Vagina (tissue), 2 donors: ENCODE measurements at regions not wholly inside any gene's neighbourhood (a gene's known extent, or its start where the extent isn't known, plus 50 kb on each side); places are given as distances from the start of the nearest gene placed in this dataset.

Experiments used
- DNase-seq, 2 donors: peaks; one replicate each; pipeline ENCODE4 v3.0.0-alpha.2; 2017; ENCODE audit errors: extremely low spot score in 2 of 2
- H3K27ac ChIP-seq: fragments of 200-600 bp; sonication (generic); one replicate; pipeline ENCODE4 v1.5.1; 2019
- H3K27me3 ChIP-seq: fragments of 200-600 bp; sonication (generic); one replicate; pipeline ENCODE4 v1.5.1; 2019
- H3K36me3 ChIP-seq, 2 donors: fragments of 200-600 bp; sonication (generic); one replicate each; pipeline ENCODE4 v1.5.1; 2017 to 2019
- H3K4me1 ChIP-seq: fragments of 200-600 bp; sonication (generic); one replicate; pipeline ENCODE4 v1.5.1; 2019
- H3K4me3 ChIP-seq, 2 donors: fragments of 200-600 bp; sonication (generic); 1 replicate in 1 of 2; 2 replicates in 1 of 2; pipeline ENCODE4 v1.5.1; 2016 to 2019
- H3K9me3 ChIP-seq: fragments of 200-600 bp; sonication (generic); one replicate; pipeline ENCODE4 v1.5.1; 2019
- POLR2A ChIP-seq, 2 donors: fragments of 450-650 bp; IDR thresholded peaks; one replicate each; pipeline ENCODE4 v1.6.1; 2017; ENCODE audit warnings: antibody characterized with exemption in 2 of 2, mild to moderate bottlenecking in 2 of 2, moderate library complexity in 2 of 2
- POLR2AphosphoS5 ChIP-seq, 2 donors: sonication (generic); formaldehyde crosslinking; IDR thresholded peaks; one replicate each; pipeline ENCODE4 v1.9.0; 2017; ENCODE audit warnings: antibody characterized with exemption in 2 of 2, mild to moderate bottlenecking in 2 of 2, low read depth in 1 of 2; ENCODE audit not compliant: insufficient read depth in 1 of 2
- intact Hi-C: fragments of 100-400 bp; cut with DNase I; formaldehyde crosslinking; loops from one replicate; pipeline ENCODE4 v1.15.1; 2023
- TF ChIP-seq, protein P1 (sequence below), 3 experiments: fragments of 450-650 bp in 2 of 3; fragments of 200-600 bp in 1 of 3; sonication (generic) in 1 of 3; IDR thresholded peaks; one replicate each; pipeline ENCODE4 v1.5.1; 2017 to 2019; ENCODE audit warnings: antibody characterized with exemption in 3 of 3, mild to moderate bottlenecking in 2 of 3, moderate library complexity in 2 of 3

DNA sequence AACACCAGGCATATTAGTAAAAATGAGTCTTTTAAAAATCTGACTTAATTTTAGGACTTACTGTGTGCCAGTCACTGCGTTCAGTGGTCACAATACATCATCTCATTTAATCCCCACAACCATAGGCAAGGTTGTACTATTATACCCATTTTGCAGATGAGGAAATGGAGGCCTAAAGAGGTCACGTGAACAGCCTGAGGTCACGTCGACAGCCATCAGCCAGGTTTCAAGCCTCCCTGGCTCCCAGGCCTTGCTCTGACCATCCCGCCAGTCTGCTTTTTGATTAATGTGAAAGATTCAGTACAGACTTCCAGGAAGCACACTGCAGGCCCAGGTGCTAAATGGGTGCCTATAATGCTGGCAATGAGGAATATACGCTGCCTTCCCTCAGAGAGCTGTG lies 86.3 kb upstream of the TOX3 start:
- Histone ChIP-seq H3K4me3 (no peak overlapping the region), H3K27ac (no peak overlapping the region), H3K4me1 (no peaks in the 10 kb centered on the region), H3K27me3 (no peaks in the 10 kb centered on the region), H3K36me3 (no peaks in the 10 kb centered on the region), H3K9me3 (no peaks in the 10 kb centered on the region)
- no peak for DNase-seq
- intact Hi-C loops = no loop called here
- TF ChIP-seq, protein P1, sequence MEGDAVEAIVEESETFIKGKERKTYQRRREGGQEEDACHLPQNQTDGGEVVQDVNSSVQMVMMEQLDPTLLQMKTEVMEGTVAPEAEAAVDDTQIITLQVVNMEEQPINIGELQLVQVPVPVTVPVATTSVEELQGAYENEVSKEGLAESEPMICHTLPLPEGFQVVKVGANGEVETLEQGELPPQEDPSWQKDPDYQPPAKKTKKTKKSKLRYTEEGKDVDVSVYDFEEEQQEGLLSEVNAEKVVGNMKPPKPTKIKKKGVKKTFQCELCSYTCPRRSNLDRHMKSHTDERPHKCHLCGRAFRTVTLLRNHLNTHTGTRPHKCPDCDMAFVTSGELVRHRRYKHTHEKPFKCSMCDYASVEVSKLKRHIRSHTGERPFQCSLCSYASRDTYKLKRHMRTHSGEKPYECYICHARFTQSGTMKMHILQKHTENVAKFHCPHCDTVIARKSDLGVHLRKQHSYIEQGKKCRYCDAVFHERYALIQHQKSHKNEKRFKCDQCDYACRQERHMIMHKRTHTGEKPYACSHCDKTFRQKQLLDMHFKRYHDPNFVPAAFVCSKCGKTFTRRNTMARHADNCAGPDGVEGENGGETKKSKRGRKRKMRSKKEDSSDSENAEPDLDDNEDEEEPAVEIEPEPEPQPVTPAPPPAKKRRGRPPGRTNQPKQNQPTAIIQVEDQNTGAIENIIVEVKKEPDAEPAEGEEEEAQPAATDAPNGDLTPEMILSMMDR (IDR thresholded peaks at IDR 0.05) = no peak
- no peak for TF ChIP-seq POLR2A (IDR thresholded peaks at IDR 0.05)
- no peak for TF ChIP-seq POLR2AphosphoS5 (IDR thresholded peaks at IDR 0.05; ENCODE audit: insufficient read depth in 1 of 2, low read depth in 1 of 2)

DNA sequence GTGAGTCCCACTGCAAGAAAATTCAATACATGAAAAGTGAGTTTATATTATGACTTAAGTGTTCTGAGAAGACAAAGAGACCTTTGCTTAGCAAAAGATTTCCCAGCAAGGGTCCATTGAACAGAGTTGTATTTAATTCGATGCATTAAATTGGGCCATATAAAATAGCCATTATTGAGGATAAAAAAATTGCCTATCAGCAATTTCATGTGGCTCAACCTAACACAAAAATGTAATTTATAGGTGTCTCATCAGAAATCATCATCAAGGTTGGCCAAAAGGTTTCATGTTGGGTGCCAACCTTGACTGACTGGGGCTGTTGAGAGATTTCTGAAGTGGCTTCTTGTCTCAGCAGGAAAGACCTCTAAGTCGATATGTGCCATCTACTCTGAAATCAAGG lies 84.8 kb upstream of the TOX3 start:
- no peak for DNase-seq
- intact Hi-C loops = no loop called here
- H3K27me3 ChIP-seq = no peaks in the 10 kb centered on the region
- no peak overlapping the region for H3K4me3 ChIP-seq
- no peak for TF ChIP-seq POLR2A (IDR thresholded peaks at IDR 0.05)
- no peaks in the 10 kb centered on the region for H3K9me3 ChIP-seq
- H3K36me3 ChIP-seq = no peaks in the 10 kb centered on the region
- no peak overlapping the region for H3K27ac ChIP-seq
- no peaks in the 10 kb centered on the region for H3K4me1 ChIP-seq

DNA sequence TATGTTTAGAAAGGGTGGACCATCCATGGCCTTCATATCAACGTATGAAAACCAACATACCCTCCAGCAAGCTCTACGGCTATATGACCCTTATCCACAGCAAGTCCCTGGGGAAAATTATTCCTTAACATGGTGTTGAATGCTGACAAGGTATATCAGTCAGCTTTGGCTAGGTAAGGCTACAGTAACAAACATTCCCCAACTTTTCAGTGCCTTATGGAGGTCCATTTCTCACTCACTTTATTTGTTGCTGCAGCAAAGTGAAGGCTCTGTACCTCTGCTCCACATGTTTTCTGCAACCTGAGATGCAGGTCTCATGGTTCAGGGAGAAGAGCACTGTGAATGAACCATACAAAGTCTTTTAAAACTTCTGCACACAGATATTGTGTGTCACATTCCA lies 83.8 kb upstream of the TOX3 start:
- TF ChIP-seq, protein P1 (IDR thresholded peaks at IDR 0.05) = no peak
- no peaks in the 10 kb centered on the region for H3K9me3 ChIP-seq
- DNase-seq = no peak

DNA sequence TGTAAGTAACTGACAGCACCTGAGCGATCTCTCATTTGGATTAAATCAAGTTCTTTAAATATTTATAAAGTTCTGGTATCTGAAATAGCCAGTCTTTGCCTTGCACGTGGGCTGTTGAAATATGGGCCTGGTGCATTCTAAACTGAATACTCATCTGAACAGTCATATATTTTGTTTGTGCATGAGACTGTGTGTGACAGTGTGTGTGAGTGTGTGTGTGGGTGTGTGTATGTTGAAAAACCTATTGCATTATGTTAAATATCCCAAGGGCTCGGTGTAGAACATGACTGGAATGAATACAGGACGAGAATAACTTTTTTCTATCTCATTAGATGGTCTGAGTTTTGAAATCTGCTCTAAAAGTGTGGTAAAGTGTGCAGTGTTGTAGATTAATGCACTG lies 82.4 kb upstream of the TOX3 start:
- Histone ChIP-seq H3K9me3 (no peaks in the 10 kb centered on the region), H3K4me1 (no peaks in the 10 kb centered on the region), H3K36me3 (no peaks in the 10 kb centered on the region), H3K27ac (no peak overlapping the region), H3K4me3 (no peak overlapping the region), H3K27me3 (no peaks in the 10 kb centered on the region)
- DNase-seq = no peak
- intact Hi-C loops = no loop called here
- TF ChIP-seq POLR2AphosphoS5 (IDR thresholded peaks at IDR 0.05; ENCODE audit: insufficient read depth in 1 of 2, low read depth in 1 of 2) (no peak), POLR2A (IDR thresholded peaks at IDR 0.05) (no peak)
- TF ChIP-seq, protein P1 (IDR thresholded peaks at IDR 0.05) = no peak

More for the DNA sequence above, 83.8 kb upstream of the TOX3 start:
- Histone ChIP-seq H3K27ac (no peak overlapping the region), H3K27me3 (no peaks in the 10 kb centered on the region), H3K4me1 (no peaks in the 10 kb centered on the region), H3K36me3 (no peaks in the 10 kb centered on the region), H3K4me3 (no peak overlapping the region)
- intact Hi-C loops = no loop called here

DNA sequence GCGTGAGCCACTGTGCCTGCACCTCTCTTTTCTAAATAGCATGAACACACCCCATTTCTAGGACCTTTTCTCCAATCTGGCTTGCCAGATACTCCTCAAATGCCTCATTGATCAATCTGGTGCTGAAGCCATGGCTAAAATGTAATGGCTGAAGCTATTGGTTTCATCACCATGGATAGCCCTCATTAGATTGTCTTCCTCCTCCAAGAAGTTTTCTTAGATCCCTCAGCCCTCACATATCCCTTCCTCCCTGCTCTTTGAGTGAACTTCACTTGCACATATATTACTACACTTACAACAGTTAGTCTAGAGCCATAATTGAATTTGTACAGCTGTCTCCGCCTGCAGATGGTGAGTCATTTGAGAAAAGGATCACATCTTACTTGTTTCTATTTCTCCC lies 77.9 kb upstream of the TOX3 start:
- intact Hi-C loops = no loop called here
- no peaks in the 10 kb centered on the region for H3K4me1 ChIP-seq
- no peak for TF ChIP-seq POLR2A (IDR thresholded peaks at IDR 0.05)
- no peaks in the 10 kb centered on the region for H3K36me3 ChIP-seq
- DNase-seq = no peak
- no peaks in the 10 kb centered on the region for H3K27me3 ChIP-seq
- no peaks in the 10 kb centered on the region for H3K9me3 ChIP-seq
- H3K4me3 ChIP-seq = no peak overlapping the region
- no peak overlapping the region for H3K27ac ChIP-seq

DNA sequence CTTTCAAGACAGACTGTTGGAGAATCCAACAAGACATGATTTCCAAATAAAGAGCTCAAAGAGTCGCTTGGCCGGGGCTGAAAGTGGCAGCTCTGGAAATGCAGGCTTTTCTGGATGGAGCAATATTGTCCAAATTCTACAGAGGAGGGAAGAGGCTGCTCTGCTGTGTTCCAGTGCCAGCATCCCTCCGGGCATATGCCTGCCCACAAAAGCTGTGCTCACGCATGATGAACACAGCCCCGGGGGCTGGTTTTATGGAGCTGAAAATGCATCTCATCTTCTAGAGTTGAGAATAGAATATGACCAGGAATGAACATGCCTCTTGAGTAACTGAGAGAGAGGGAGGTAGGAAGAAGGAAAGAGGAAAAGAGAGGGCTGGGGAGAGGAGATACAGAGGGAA lies 74.7 kb upstream of the TOX3 start:
- Histone ChIP-seq H3K9me3 (no peaks in the 10 kb centered on the region), H3K27ac (no peak overlapping the region), H3K27me3 (no peaks in the 10 kb centered on the region), H3K36me3 (no peaks in the 10 kb centered on the region), H3K4me1 (no peaks in the 10 kb centered on the region), H3K4me3 (no peak overlapping the region)
- TF ChIP-seq, protein P1 (IDR thresholded peaks at IDR 0.05) = no peak
- no peak for TF ChIP-seq POLR2AphosphoS5 (IDR thresholded peaks at IDR 0.05; ENCODE audit: insufficient read depth in 1 of 2, low read depth in 1 of 2)
- TF ChIP-seq POLR2A (IDR thresholded peaks at IDR 0.05) = no peak
- intact Hi-C loops = no loop called here
- DNase-seq = no peak
